ENCODE measurements at regions not wholly inside any gene's neighbourhood (a gene's known extent, or its start where the extent isn't known, plus 50 kb on each side); places are given as distances from the start of the nearest gene placed in this dataset.

- Mint-ChIP-seq H3K9me3 (peaks cover 0 to 32% (median 14%) of the 10 kb centered on the region in 9 donors), H3K4me3 (no peak overlapping the region), H3K27me3 (peaks cover 0 to 1% (median 0%) of the 10 kb centered on the region in 5 donors), H3K4me1 (no peaks in the 10 kb centered on the region), H3K27ac (no peak overlapping the region), H3K36me3 (peaks cover 0 to 6% (median 0%) of the 10 kb centered on the region in 3 donors)
- ATAC-seq (no peak), DNase-seq (no peak)
- POLR2A ChIA-PET, result no interaction called here
These were observed 977.6 kb downstream of the IGSF11 start for GRCh38 chr3:118057086-118057485.

DNA sequence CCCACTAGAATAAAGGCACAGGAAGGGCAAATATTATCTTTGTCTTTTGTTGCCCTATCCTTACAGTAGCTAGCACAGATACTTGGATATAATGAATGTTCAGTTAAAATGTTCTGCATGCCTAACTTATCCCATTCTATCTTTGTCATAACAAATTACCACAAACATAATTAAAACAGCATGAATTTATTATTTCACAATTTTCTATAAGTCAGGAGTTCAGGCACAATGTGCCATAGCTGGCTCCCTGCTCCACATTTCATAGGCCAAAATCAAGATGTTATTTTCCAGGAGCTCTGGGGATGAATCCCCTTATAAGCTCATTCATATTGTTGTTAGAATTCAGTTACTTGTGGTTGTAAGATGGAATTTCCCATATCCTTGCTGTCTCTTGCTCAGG, 975.5 kb downstream of the IGSF11 start:
- peaks cover 0 to 32% (median 15%) of the 10 kb centered on the region in 9 donors for H3K9me3 Mint-ChIP-seq
- no peak for ATAC-seq

DNA sequence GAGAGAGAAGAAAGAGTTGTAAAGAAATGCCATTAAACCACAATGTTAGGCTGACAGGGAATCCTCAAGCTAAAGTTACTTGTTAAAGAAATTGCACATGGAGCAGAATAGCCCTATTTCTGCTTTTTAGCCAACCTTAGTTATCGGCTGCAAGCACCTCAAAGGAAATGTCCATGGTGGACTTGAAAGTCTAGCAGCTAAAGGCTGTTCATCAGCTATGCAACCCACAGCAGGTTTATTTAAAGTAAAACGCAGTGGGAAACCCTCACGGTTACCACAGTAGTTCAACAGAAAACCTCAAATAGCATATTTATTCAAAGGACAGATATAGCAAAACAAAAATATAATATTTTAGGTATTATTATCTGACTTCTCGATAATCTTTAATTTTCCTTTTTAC, 967.2 kb downstream of the IGSF11 start:
- no peaks in the 10 kb centered on the region for H3K36me3 Mint-ChIP-seq
- no peaks in the 10 kb centered on the region for H3K4me1 Mint-ChIP-seq
- peaks cover 3 to 32% (median 9%) of the 10 kb centered on the region in 9 donors for H3K9me3 Mint-ChIP-seq
- no peak overlapping the region for H3K27ac Mint-ChIP-seq
- no peaks in the 10 kb centered on the region for H3K27me3 Mint-ChIP-seq
- ATAC-seq, result no peak
- DNase-seq, result no peak
- no peak overlapping the region for H3K4me3 Mint-ChIP-seq
- POLR2A ChIA-PET, result no interaction called here

More for the DNA sequence above, 975.5 kb downstream of the IGSF11 start:
- Mint-ChIP-seq H3K36me3 (peaks cover 0 to 6% (median 0%) of the 10 kb centered on the region in 3 donors), H3K27me3 (peaks cover 0 to 1% (median 0%) of the 10 kb centered on the region in 5 donors), H3K4me1 (no peaks in the 10 kb centered on the region), H3K27ac (no peak overlapping the region), H3K4me3 (no peak overlapping the region)
- no peak for DNase-seq
- POLR2A ChIA-PET, result no interaction called here

DNA sequence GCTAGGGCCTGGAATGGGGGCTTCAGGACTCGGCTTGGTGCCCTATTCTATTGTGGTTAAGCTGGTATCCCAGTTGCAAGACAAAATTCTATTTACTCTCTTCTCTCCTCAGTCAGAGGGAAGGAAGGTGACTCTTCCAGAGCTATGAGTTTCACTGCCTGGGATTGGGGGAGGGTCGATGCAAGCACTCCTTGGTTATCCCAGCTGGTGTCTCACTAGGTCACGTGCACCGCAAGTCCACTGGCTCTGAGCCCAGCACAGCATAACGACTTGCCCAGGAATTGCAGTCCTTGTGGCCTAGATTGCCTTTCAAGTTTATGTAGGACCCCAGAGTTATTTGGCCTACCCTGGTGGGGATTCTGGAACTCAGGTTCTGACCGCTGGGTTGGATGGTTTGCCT, 958.8 kb downstream of the IGSF11 start:
- H3K27me3 Mint-ChIP-seq, result no peaks in the 10 kb centered on the region
- ATAC-seq (no peak), DNase-seq (no peak)
- H3K27ac Mint-ChIP-seq, result no peak overlapping the region
- H3K9me3 Mint-ChIP-seq, result peaks cover 0 to 33% (median 14%) of the 10 kb centered on the region in 9 donors
- H3K4me3 Mint-ChIP-seq, result no peak overlapping the region
- H3K36me3 Mint-ChIP-seq, result peaks cover 0 to 3% (median 0%) of the 10 kb centered on the region in 3 donors
- POLR2A ChIA-PET, result no interaction called here
- H3K4me1 Mint-ChIP-seq, result no peaks in the 10 kb centered on the region

GRCh38 chr3:118077332-118077731, 957.3 kb downstream of the IGSF11 start:
- Mint-ChIP-seq H3K4me3 (no peak overlapping the region), H3K4me1 (no peaks in the 10 kb centered on the region), H3K36me3 (peaks cover 0 to 3% (median 0%) of the 10 kb centered on the region in 3 donors), H3K9me3 (peaks cover 0 to 27% (median 13%) of the 10 kb centered on the region in 9 donors), H3K27me3 (no peaks in the 10 kb centered on the region), H3K27ac (no peak overlapping the region)
- ATAC-seq (no peak), DNase-seq (no peak)
- POLR2A ChIA-PET, result no interaction called here

- Mint-ChIP-seq H3K27ac (no peak overlapping the region), H3K36me3 (no peaks in the 10 kb centered on the region)
- POLR2A ChIA-PET, result no interaction called here
These were observed 953.8 kb downstream of the IGSF11 start for GRCh38 chr3:118080889-118081288.

GRCh38 chr3:118088696-118089095, 946.0 kb downstream of the IGSF11 start:
- ATAC-seq, result no peak
- H3K27ac Mint-ChIP-seq, result no peak overlapping the region
- POLR2A ChIA-PET, result no interaction called here
- H3K9me3 Mint-ChIP-seq, result peaks cover 0 to 28% (median 12%) of the 10 kb centered on the region in 9 donors
- H3K27me3 Mint-ChIP-seq, result no peaks in the 10 kb centered on the region
- H3K4me1 Mint-ChIP-seq, result no peaks in the 10 kb centered on the region
- H3K4me3 Mint-ChIP-seq, result no peak overlapping the region
- H3K36me3 Mint-ChIP-seq, result peaks cover 0 to 7% (median 0%) of the 10 kb centered on the region in 3 donors
- no peak for DNase-seq

More at GRCh38 chr3:118080889-118081288, 953.8 kb downstream of the IGSF11 start:
- Mint-ChIP-seq H3K4me3 (no peak overlapping the region), H3K27me3 (no peaks in the 10 kb centered on the region), H3K9me3 (peaks cover 0 to 13% (median 4%) of the 10 kb centered on the region in 9 donors), H3K4me1 (no peaks in the 10 kb centered on the region)
- DNase-seq (no peak), ATAC-seq (no peak)

- Mint-ChIP-seq H3K4me1 (no peaks in the 10 kb centered on the region), H3K36me3 (peaks cover 0 to 7% (median 0%) of the 10 kb centered on the region in 3 donors), H3K27ac (no peak overlapping the region), H3K27me3 (no peaks in the 10 kb centered on the region), H3K9me3 (peaks cover 0 to 34% (median 13%) of the 10 kb centered on the region in 9 donors), H3K4me3 (no peak overlapping the region)
- no peak for ATAC-seq
- no peak for DNase-seq
- POLR2A ChIA-PET, result no interaction called here
These were observed 945.1 kb downstream of the IGSF11 start for GRCh38 chr3:118089563-118089962.

DNA sequence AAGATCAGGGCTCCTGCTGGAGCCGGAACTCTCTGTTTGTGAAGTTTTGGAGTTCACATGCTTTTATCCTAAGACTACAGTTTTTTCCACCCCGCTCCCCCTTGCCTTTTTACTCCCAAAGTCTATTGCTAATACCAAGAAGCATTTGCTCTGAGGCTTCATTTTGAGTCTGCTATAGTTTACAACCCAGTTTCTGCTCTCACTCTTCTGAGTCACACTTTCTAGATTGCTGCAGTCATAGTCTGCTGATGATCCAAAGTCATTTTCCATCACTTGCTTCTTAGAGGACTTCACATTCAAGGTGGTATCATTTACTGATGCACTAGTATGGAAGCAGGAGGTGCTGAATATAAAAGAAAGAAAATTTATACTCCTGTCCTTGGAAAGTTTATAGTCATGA, 937.4 kb downstream of the IGSF11 start:
- no peak for ATAC-seq
- Mint-ChIP-seq H3K27ac (no peak overlapping the region), H3K9me3 (peaks cover 8 to 47% (median 19%) of the 10 kb centered on the region in 9 donors), H3K4me3 (no peak overlapping the region), H3K36me3 (peaks cover 0 to 5% (median 0%) of the 10 kb centered on the region in 3 donors), H3K4me1 (no peaks in the 10 kb centered on the region), H3K27me3 (no peaks in the 10 kb centered on the region)
- no peak for DNase-seq
- POLR2A ChIA-PET, result no interaction called here

GRCh38 chr3:118097660-118098059, 937.0 kb downstream of the IGSF11 start:
- H3K27me3 Mint-ChIP-seq, result no peaks in the 10 kb centered on the region
- POLR2A ChIA-PET, result no interaction called here
- DNase-seq (no peak), ATAC-seq (no peak)
- no peak overlapping the region for H3K4me3 Mint-ChIP-seq
- no peak overlapping the region for H3K27ac Mint-ChIP-seq
- peaks cover 0 to under 1% (median 0%) of the 10 kb centered on the region in 3 donors for H3K36me3 Mint-ChIP-seq
- peaks cover 8 to 43% (median 15%) of the 10 kb centered on the region in 9 donors for H3K9me3 Mint-ChIP-seq
- H3K4me1 Mint-ChIP-seq, result no peaks in the 10 kb centered on the region

- Mint-ChIP-seq H3K4me1 (no peaks in the 10 kb centered on the region), H3K36me3 (no peaks in the 10 kb centered on the region), H3K27me3 (no peaks in the 10 kb centered on the region), H3K9me3 (peaks cover 7 to 31% (median 14%) of the 10 kb centered on the region in 9 donors), H3K4me3 (no peak overlapping the region), H3K27ac (no peak overlapping the region)
- ATAC-seq (no peak), DNase-seq (no peak)
- POLR2A ChIA-PET, result no interaction called here
These were observed 935.8 kb downstream of the IGSF11 start for GRCh38 chr3:118098827-118099226.

GRCh38 chr3:118101891-118102290, 932.8 kb downstream of the IGSF11 start:
- no peak for DNase-seq
- Mint-ChIP-seq H3K4me1 (no peaks in the 10 kb centered on the region), H3K4me3 (no peak overlapping the region), H3K9me3 (peaks cover 0 to 22% (median 8%) of the 10 kb centered on the region in 9 donors), H3K27me3 (no peaks in the 10 kb centered on the region), H3K27ac (no peak overlapping the region), H3K36me3 (no peaks in the 10 kb centered on the region)
- POLR2A ChIA-PET, result no interaction called here
- no peak for ATAC-seq

DNA sequence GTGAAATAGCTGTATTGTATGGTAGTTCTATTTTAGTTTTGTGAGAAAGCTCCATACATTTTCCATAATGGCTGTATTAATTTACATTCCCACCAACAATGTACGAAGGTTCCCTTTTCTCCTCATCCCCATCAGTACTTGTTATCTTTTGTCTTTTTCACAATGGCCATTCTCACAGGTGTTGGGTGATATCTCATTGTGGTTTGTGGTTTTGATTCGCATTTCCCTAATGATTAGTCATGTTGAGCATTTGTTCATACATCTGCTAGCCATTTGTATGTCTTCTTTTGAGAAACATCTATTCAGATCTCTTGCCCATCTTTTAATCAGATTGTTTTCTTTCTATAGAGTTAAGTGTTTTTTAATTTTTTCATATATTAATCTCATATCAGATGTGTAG, 931.9 kb downstream of the IGSF11 start:
- H3K9me3 Mint-ChIP-seq, result peaks cover 0 to 24% (median 7%) of the 10 kb centered on the region in 9 donors
- H3K36me3 Mint-ChIP-seq, result no peaks in the 10 kb centered on the region
- POLR2A ChIA-PET, result no interaction called here

GRCh38 chr3:118108201-118108600, 926.4 kb downstream of the IGSF11 start:
- Mint-ChIP-seq H3K27me3 (no peaks in the 10 kb centered on the region), H3K27ac (no peak overlapping the region), H3K4me3 (no peak overlapping the region), H3K36me3 (no peaks in the 10 kb centered on the region), H3K9me3 (peaks cover 0 to 24% (median 8%) of the 10 kb centered on the region in 9 donors), H3K4me1 (no peaks in the 10 kb centered on the region)
- POLR2A ChIA-PET, result no interaction called here
- ATAC-seq, result no peak
- DNase-seq, result no peak

More for the DNA sequence above, 931.9 kb downstream of the IGSF11 start:
- ATAC-seq (no peak), DNase-seq (no peak)
- Mint-ChIP-seq H3K27ac (no peak overlapping the region), H3K4me3 (no peak overlapping the region), H3K4me1 (no peaks in the 10 kb centered on the region), H3K27me3 (no peaks in the 10 kb centered on the region)
